HCT116 (cell line): ENCODE measurements at regions not wholly inside any gene's neighbourhood (a gene's known extent, or its start where the extent isn't known, plus 50 kb on each side); places are given as distances from the start of the nearest gene placed in this dataset.

Experiments
- ATAC-seq: fragments of 200-7000 bp; cut with Tn5 transposase; 2 replicates; pipeline ENCODE4 v1.9.1; 2020; ENCODE audit warnings: mild to moderate bottlenecking, moderate library complexity
- BruUV-seq: library from RNA; stranded (reverse); fragments of 400-500 nt; replicated peaks from 2 replicates; lab custom pipeline; 2021; lab: Mats Ljungman, UMichigan
- CTCF ChIA-PET: fragments of 300-600 bp; sonication (Branson Sonifier 250); formaldehyde crosslinking; loops from one replicate; lab custom pipeline; 2021; ENCODE audit warnings: antibody characterized with exemption; lab: Charles Lee
- POLR2A ChIA-PET: fragments of 300-600, 350-600 bp; sonication (Branson Sonifier 250); formaldehyde crosslinking; loops from one replicate; lab custom pipeline; 2021; ENCODE audit warnings: antibody characterized with exemption; lab: Charles Lee
- RAD21 ChIA-PET, 2 experiments: fragments of 300-600 bp; sonication (Branson Sonifier 250); formaldehyde crosslinking; loops; one replicate each; lab custom pipeline; 2023; ENCODE audit warnings: low total read pairs in 2 of 2; ENCODE audit not compliant: uncharacterized antibody in 2 of 2, unreplicated experiment in 2 of 2, low non-redundant PET in 1 of 2; lab: Charles Lee
- DNase-seq: peaks from one replicate; pipeline ENCODE4 v3.0.0-alpha.2; 2010; ENCODE audit warnings: low read depth, low spot score
- H2AFZ ChIP-seq: fragments of 200-600 bp; shearing (Covaris generic), sonication (generic); 2 replicates; pipeline ENCODE4 v1.6.1; 2017; ENCODE audit warnings: low read depth, mixed run types, mixed read lengths, antibody characterized with exemption, low read length; ENCODE audit not compliant: poor library complexity, severe bottlenecking
- H3K27ac ChIP-seq: 2 replicates; pipeline ENCODE4 v1.5.1; 2012; ENCODE audit warnings: low read depth, low read length
- H3K27me3 ChIP-seq: fragments of 200-600 bp; sonication (generic); 2 replicates; pipeline ENCODE4 v1.6.1; 2016; ENCODE audit warnings: mixed run types, low read length, mixed read lengths; ENCODE audit not compliant: insufficient read depth
- H3K36me3 ChIP-seq, 2 experiments: fragments of 200-500 bp in 1 of 2; fragments of 200-600 bp in 1 of 2; sonication (Bioruptor generic) in 1 of 2; sonication (generic) in 1 of 2; 2 replicates each; pipeline versions ENCODE4 v1.5.1 to v1.6.1; 2014 to 2016; ENCODE audit warnings: low read length in 2 of 2, inconsistent platforms in 1 of 2, mixed read lengths in 1 of 2, mixed run types in 1 of 2; ENCODE audit not compliant: insufficient read depth in 2 of 2, control insufficient read depth in 1 of 2
- H3K4me1 ChIP-seq, 2 experiments: fragments of 200-600 bp in 1 of 2; sonication (generic) in 1 of 2; 2 replicates each; pipeline versions ENCODE4 v1.5.1 to v1.6.1; 2012 to 2017; ENCODE audit warnings: low read length in 2 of 2, inconsistent platforms in 1 of 2, mild to moderate bottlenecking in 1 of 2, mixed read lengths in 1 of 2, mixed run types in 1 of 2, moderate library complexity in 1 of 2; ENCODE audit not compliant: insufficient read depth in 2 of 2, control insufficient read depth in 1 of 2
- H3K4me2 ChIP-seq: fragments of 200-600 bp; sonication (generic); 2 replicates; pipeline ENCODE4 v1.6.1; 2017; ENCODE audit warnings: mixed run types, low read length, mixed read lengths
- H3K4me3 ChIP-seq, 2 experiments: fragments of 200-600 bp in 1 of 2; sonication (generic) in 1 of 2; replicated peaks in 1 of 2; 2 replicates each; pipeline ENCODE4 v1.5.1; 2011 to 2016; ENCODE audit warnings: low read length in 2 of 2, control low read depth in 1 of 2, low read depth in 1 of 2, mild to moderate bottlenecking in 1 of 2, mixed read lengths in 1 of 2, mixed run types in 1 of 2
- H3K79me2 ChIP-seq: fragments of 200-600 bp; sonication (generic); 2 replicates; pipeline ENCODE4 v1.6.1; 2017; ENCODE audit warnings: mild to moderate bottlenecking, mixed run types, low read length, moderate library complexity, mixed read lengths; ENCODE audit not compliant: insufficient read depth
- H3K9ac ChIP-seq: fragments of 200-600 bp; sonication (generic); 2 replicates; pipeline ENCODE4 v1.6.1; 2016; ENCODE audit warnings: low read length, mixed read lengths
- H3K9me2 ChIP-seq: fragments of 200-600 bp; sonication (generic), shearing (Covaris generic); 2 replicates; pipeline ENCODE4 v1.6.1; 2017; ENCODE audit warnings: mixed run types, mild to moderate bottlenecking, moderate library complexity; ENCODE audit not compliant: insufficient read depth
- H3K9me3 ChIP-seq, 2 experiments: fragments of 200-500 bp in 1 of 2; fragments of 200-600 bp in 1 of 2; sonication (Bioruptor generic) in 1 of 2; sonication (generic) in 1 of 2; 2 replicates each; pipeline ENCODE4 v1.6.1; 2014 to 2017; ENCODE audit warnings: low read length in 2 of 2, mixed read lengths in 2 of 2, inconsistent platforms in 1 of 2, low read depth in 1 of 2, mild to moderate bottlenecking in 1 of 2, mixed run types in 1 of 2, moderate library complexity in 1 of 2; ENCODE audit not compliant: control insufficient read depth in 1 of 2, insufficient read depth in 1 of 2
- H4K20me1 ChIP-seq: fragments of 200-600 bp; sonication (generic), shearing (Covaris generic); 2 replicates; pipeline ENCODE4 v1.6.1; 2017; ENCODE audit warnings: mixed run types, mild to moderate bottlenecking, moderate library complexity; ENCODE audit not compliant: insufficient read depth
- CBX3 ChIP-seq: IDR thresholded peaks from 2 replicates; pipeline ENCODE4 v1.6.1; 2012; ENCODE audit warnings: low read depth
- CEBPB ChIP-seq: IDR thresholded peaks from 2 replicates; pipeline ENCODE4 v1.6.1; 2012; ENCODE audit warnings: low read depth
- CTCF ChIP-seq, 3 experiments: fragments of 200-600 bp in 1 of 3; sonication (generic) in 1 of 3; IDR thresholded peaks in 2 of 3; conservative IDR thresholded peaks in 1 of 3; 2 replicates each; pipeline ENCODE4 v1.5.1; 2012 to 2017; ENCODE audit warnings: low read depth in 2 of 3, low read length in 2 of 3, antibody characterized with exemption in 1 of 3, borderline replicate concordance in 1 of 3, control low read depth in 1 of 3, mild to moderate bottlenecking in 1 of 3, mixed read lengths in 1 of 3, mixed run types in 1 of 3, moderate library complexity in 1 of 3; ENCODE audit not compliant: insufficient read depth in 1 of 3
- JUND ChIP-seq: IDR thresholded peaks from 2 replicates; pipeline ENCODE4 v1.6.1; 2012
- POLR2A ChIP-seq: IDR thresholded peaks from 2 replicates; pipeline ENCODE4 v1.7.0; 2011; ENCODE audit warnings: borderline replicate concordance; ENCODE audit not compliant: insufficient read depth, insufficient read length; ENCODE audit errors: extremely low read depth
- POLR2AphosphoS5 ChIP-seq: IDR thresholded peaks from 2 replicates; pipeline ENCODE4 v1.6.1; 2011; ENCODE audit warnings: mild to moderate bottlenecking, low read depth, low read length, moderate library complexity
- REST ChIP-seq: IDR thresholded peaks from 2 replicates; pipeline ENCODE4 v1.6.1; 2012; ENCODE audit warnings: low read depth
- SIN3A ChIP-seq: IDR thresholded peaks from 2 replicates; pipeline ENCODE4 v1.6.1; 2012; ENCODE audit warnings: low read depth
- SP1 ChIP-seq: IDR thresholded peaks from 2 replicates; pipeline ENCODE4 v1.6.1; 2012; ENCODE audit warnings: low read depth
- SRF ChIP-seq: IDR thresholded peaks from 2 replicates; pipeline ENCODE4 v1.6.1; 2012; ENCODE audit warnings: low read depth
- TCF7L2 ChIP-seq: IDR thresholded peaks from 2 replicates; pipeline ENCODE4 v1.7.0; 2011; ENCODE audit warnings: borderline replicate concordance, inconsistent platforms; ENCODE audit not compliant: insufficient read depth, insufficient read length; ENCODE audit errors: extremely low read depth
- ZFX ChIP-seq: fragments of 450-650 bp; IDR thresholded peaks from 2 replicates; pipeline ENCODE4 v1.6.1; 2017
- ZNF274 ChIP-seq: fragments of 200-500 bp; sonication (Bioruptor generic); IDR thresholded peaks from 2 replicates; pipeline ENCODE4 v1.6.1; 2014; ENCODE audit warnings: mild to moderate bottlenecking, low read depth, low read length, inconsistent platforms
- intact Hi-C: fragments of 100-400 bp; cut with micrococcal nuclease; formaldehyde crosslinking; loops from 2 replicates; pipeline ENCODE4 v1.10.0; 2022
- TF ChIP-seq, protein P1 (sequence below): IDR thresholded peaks from 2 replicates; pipeline ENCODE4 v1.6.1; 2012
- TF ChIP-seq, protein P2 (sequence below): IDR thresholded peaks from 2 replicates; pipeline ENCODE4 v1.6.1; 2012

DNA sequence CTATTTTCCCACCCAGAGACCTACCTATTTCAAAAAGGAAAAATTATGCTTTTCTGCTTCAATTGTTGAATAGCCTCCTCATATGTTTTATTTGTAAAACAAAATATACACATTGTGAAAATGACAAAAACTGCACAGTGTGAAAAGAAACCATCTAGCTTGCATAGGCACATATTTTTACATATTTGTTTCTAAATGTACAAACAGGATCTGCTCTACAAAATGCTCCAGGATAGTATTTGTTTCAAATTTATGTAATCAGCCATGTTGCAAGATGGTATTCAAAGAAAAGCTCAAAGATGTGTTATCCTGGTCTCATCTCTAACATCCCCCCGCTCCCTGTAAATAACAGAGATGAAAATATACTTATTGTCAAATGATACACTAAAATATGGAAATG lies 366.1 kb upstream of the MPDZ start:
- no peak overlapping the region for H3K27ac ChIP-seq
- no peaks in the 10 kb centered on the region for H3K27me3 ChIP-seq
- H3K4me3 ChIP-seq = no peak overlapping the region
- ChIA-PET CTCF (no interaction called here), POLR2A (no interaction called here), RAD21 (no interaction called here)
- H3K36me3 ChIP-seq = no peaks in the 10 kb centered on the region
- H3K79me2 ChIP-seq = no peaks in the 10 kb centered on the region
- no peak overlapping the region for H3K9ac ChIP-seq
- H4K20me1 ChIP-seq = no peaks in the 10 kb centered on the region
- no TSS peak for BruUV-seq
- no peaks in the 10 kb centered on the region for H3K9me2 ChIP-seq
- intact Hi-C loops = no loop called here
- H3K9me3 ChIP-seq = no peaks in the 10 kb centered on the region
- H3K4me1 ChIP-seq = no peaks in the 10 kb centered on the region
- DNase-seq (no peak), ATAC-seq (no peak)
- TF ChIP-seq SIN3A = no peak
- no peak for TF ChIP-seq POLR2A
- TF ChIP-seq SP1 = no peak
- TF ChIP-seq TCF7L2 = no peak
- TF ChIP-seq, protein P1, sequence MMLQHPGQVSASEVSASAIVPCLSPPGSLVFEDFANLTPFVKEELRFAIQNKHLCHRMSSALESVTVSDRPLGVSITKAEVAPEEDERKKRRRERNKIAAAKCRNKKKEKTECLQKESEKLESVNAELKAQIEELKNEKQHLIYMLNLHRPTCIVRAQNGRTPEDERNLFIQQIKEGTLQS = no peak
- TF ChIP-seq, protein P2, sequence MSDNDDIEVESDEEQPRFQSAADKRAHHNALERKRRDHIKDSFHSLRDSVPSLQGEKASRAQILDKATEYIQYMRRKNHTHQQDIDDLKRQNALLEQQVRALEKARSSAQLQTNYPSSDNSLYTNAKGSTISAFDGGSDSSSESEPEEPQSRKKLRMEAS = no peak
- TF ChIP-seq JUND = no peak
- TF ChIP-seq CTCF (IDR thresholded peaks at IDR 0.05 in 2 of 3, conservative IDR thresholded peaks at IDR 0.05 in 1 of 3; ENCODE audit: borderline replicate concordance in 1 of 3, insufficient read depth in 1 of 3, low read depth in 2 of 3, low read length in 2 of 3) = no peak
- TF ChIP-seq CEBPB = no peak
- TF ChIP-seq ZFX = no peak
- TF ChIP-seq POLR2AphosphoS5 = no peak
- no peak for TF ChIP-seq ZNF274
- no peak for TF ChIP-seq REST
- TF ChIP-seq SRF = no peak
- no peak for TF ChIP-seq CBX3
- H3K4me2 ChIP-seq = no peak overlapping the region
- H2AFZ ChIP-seq = no peak overlapping the region
